SH-SY5Y (cell line): ENCODE measurements at regions not wholly inside any gene's neighbourhood (a gene's known extent, or its start where the extent isn't known, plus 50 kb on each side); places are given as distances from the start of the nearest gene placed in this dataset.

ENCODE experiments used
- GATA2 ChIP-seq: IDR thresholded peaks from 2 replicates; pipeline ENCODE4 v1.6.1; 2011; ENCODE audit warnings: mild to moderate bottlenecking, low read depth, low read length
- GATA3 ChIP-seq: IDR thresholded peaks from 2 replicates; pipeline ENCODE4 v1.6.1; 2011; ENCODE audit warnings: low read depth, mild to moderate bottlenecking, low read length, moderate library complexity

DNA sequence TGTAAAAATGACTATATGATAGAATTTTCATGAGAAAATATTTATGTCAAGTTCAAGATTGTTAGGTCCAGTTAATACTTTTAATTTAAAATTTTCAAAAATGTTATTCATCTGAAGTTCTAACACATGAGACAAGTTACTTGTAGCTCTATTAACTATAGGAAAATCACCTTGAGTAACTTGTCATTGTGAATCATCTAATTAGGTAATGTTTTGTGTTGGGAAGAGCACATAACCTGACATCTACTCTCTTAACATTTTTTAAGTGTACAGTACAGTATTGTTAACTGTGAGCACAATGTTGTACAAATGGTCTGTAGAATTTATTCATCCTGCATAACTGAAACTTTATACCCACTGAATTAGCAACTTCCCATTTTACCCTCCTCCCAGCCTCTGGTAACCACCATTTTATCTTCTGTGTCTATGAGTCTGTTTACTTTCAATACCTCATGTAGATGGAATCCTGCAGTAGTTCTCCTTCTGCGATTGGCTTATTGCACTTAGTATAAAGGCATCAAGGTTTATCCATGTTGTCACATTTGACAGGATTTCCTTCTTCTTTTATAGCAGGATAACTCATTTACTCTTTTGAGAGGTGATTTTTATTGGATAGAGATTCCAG, 54.6 kb downstream of the ARL4A start:
- no peak for TF ChIP-seq GATA2
- no peak for TF ChIP-seq GATA3
